ENCODE measurements at regions not wholly inside any gene's neighbourhood (a gene's known extent, or its start where the extent isn't known, plus 50 kb on each side); places are given as distances from the start of the nearest gene placed in this dataset.
"Not testable (repeated sequence)": the region's sequence is repeated elsewhere in the genome, so short reads cannot be mapped to it uniquely, and the experiment has no call there.

DNA sequence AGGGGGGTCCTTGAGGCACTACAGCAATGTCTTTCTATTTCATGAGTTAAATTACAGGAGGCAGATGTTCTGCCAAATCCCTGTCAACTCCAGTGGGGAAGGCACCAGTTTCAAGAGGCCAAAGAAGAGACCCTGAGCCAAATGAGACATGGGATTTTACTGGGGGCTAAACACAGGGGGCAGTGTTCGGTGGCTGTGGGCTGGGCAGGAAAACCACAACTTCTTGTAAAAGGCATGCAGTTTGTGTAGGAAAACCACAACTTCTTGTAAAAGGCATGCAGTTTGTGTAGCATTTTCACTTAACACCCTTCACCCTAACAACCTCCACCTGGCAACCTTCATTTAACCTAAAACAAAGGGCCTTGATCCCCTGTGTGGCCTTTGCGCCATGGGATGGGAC lies 61.0 kb downstream of the POLR2M start:
- no peak for DNase-seq

DNA sequence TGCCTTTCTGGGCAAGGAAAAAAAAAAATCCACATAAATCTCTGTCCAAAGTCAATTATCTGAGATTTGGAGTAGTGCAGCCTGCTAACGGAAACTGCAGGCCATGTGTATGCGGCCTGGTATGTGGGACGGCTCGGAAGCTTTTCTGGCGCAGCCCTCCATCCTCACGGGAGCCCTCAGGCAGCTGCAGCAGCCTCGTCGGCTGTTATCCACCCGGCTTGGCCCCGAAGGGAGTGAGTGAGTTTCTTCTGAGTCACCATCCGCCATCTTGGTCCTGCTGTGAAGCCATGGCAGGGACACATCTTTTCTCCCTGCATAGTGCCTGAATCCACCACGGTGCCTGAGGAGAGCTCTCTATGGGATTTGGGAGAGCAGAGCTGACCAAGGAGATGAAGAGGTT lies 62.8 kb downstream of the POLR2M start:
- DNase-seq, result no peak

DNA sequence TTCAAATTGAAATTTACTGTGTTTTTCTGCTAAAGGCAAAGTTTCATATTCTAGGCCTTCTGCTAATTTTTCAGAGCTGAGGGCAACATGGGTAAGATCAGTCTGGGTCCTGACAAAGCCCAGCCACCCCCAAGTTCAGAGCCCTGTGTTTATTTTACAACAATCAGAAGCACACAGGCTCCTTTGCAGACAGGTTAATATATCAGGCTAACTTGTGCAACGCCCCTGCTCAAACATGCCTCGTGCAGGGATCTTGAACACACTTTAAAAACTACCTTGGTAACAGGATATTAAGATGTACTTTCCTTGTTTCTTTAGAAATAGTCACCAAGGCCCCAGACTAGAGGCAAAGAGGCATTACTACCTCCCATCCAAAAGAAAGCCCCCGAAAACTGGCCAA lies 64.0 kb downstream of the POLR2M start:
- no peak for DNase-seq

DNA sequence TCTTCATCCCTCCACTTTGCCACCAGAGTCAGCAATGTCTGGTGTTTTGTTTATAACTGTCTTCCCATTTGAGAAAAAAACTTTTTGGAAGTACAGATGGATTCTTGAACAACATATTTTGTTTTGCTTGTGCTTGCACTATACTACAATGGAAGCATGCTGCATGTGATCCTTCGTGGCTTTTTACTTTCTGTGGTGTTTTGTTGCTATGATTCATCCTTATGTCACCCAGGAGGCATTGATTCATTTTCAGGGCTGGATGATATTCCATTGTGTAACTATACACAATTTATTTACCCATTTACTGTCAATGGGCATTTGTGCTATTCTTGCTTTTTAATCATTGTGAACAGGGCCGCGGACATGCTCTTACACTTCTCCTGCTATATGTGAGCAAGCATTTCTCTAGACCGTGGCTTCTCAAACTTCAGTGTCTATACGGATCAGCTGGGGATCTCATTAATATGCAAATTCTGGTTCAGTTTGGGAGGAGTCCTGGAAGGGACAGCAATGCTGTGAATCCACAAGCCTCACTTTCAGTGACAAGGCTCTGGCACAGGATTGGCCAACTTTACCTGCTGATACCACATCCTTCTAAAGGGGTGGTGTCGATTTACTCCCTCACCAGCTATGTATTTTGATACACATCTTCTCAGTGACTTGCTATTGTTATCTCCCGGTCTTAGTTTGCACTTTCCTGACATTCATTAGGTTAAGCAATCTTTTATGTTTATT lies 65.9 kb downstream of the POLR2M start:
- no peak for DNase-seq

DNA sequence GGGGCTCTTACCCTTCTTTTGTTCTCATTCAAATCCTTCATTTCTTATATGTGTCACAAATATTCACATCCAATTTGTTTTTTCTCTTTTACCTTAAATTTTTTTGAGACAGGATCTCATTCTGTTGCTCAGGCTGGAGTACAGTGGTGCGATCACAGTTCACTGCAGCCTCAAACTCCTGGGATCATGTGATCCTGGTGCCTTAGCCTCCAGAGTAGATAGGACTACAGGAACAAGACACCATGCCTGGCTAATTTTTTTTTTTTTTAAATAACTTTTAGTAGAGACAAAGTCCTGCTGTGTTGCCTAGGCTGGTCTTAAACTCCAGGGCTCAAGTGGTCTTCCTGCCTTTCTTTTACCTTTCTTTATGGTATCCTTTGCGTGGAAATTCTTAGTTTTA lies 66.5 kb downstream of the POLR2M start:
- no peak for DNase-seq

DNA sequence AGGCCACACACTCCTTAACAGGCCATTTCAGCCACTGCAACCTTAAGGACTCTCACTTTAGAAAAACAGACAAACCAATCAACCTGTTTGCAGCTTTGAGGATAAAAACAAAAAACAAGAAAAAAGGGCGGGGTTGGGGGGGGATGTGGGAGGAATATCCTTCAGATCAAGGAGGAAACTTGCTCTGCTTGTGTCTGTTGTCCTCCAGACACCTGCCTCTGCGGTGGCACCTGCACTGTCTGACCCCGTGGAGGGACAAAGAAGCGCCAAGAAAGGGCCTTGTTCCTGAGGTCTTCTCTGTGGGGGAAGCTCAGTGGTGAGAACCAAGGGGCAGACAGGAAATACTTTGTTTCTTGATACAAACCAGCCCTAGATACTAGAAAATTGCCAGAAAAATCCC lies 70.5 kb downstream of the POLR2M start:
- no peak for DNase-seq

DNA sequence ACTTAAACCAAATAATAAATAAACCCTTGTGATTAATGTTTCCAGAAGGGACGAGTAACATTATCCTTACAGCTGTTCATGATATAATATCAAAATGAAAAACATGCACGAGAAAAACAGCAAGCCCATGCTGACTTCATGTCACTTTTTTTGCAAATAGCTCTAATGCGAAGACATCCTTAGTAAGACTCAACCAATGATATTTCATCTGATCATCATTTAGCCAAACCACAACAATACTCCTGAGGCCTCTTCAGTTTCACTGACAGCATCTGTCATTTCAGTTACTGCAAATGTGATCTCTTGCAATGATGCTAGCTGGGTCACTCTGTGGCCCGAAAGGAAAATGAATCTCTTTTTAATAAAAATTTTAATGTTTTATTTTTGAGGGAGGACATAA lies 74.0 kb downstream of the POLR2M start:
- no peak for DNase-seq

DNA sequence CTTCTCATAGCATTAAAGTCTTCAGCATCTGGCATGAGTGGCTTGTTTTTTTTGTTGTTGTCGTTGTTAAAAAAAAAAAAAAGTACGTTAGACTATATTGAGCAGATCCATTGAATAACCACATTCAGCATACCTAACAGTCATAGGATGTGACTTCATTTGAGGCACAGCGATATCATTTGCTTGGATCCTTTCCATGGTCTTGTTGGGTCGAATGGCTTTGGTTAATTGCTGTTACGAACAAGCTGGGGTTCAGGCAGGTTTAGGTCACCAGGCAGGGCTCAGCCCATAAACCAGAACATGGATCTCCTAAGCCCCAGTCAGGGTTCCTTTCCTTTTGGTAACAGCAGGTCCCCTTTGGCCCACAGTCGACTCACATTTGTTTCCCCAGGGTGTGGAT lies 76.2 kb downstream of the POLR2M start:
- DNase-seq, result no peak

DNA sequence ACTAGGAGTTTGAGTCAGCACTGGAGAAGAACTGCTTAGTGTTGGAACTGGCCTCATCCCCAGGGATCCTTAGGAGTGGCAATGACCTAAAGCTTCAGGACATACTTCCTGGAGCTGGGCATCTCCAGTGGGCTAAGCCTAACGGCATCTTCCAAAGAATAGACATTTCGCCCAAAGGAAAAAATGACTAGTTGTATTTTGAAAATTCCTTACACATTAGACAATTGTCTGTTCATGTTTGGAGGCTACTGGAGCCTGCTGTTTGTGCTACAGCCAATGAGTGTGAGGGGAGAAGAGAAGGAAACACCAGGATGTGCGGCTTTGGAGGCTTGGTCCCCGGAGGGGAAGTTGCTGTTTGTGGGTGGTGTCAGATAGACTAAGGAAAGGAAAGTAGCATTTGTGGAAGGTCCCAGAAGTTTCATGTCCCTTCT lies 77.6 kb downstream of the POLR2M start:
- no peak for DNase-seq

DNA sequence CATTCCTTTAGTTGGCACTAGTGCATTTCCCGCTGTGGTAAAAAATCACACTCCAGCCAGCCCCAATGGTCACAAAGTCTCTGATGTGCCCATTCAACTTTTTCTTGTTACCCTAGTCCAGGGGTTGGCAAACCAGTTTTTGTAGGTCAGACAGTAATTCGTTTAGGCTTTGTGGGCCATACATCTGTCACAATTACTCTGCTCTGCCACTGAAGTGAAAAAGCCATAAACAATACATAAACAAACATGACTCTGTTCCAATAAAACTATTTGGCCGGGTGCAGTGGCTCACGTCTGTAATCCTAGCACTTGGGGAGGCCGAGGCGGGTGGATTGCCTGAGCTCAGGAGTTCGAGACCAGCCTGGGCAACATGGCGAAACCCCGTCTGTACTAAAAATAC lies 78.5 kb downstream of the POLR2M start:
- no peak for DNase-seq

DNA sequence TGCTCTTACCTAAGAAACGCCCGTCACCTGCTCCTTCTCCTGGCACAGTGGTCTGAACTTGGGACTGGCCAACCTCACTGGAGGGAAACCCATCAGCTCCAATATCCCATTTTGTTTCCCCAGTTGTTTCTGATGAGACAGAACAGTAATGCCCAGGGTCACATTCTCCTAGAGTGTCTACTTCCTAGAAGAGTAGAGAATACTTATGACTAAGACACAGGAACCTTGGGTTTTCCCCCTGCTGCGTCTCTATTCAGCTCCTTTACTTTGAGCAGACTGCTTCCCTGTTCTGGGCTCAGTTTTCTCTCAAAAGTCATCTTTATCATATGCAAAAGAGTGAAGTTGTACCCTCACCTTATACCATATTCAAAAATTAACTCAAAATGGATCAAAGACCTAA lies 79.4 kb downstream of the POLR2M start:
- no peak for DNase-seq

DNA sequence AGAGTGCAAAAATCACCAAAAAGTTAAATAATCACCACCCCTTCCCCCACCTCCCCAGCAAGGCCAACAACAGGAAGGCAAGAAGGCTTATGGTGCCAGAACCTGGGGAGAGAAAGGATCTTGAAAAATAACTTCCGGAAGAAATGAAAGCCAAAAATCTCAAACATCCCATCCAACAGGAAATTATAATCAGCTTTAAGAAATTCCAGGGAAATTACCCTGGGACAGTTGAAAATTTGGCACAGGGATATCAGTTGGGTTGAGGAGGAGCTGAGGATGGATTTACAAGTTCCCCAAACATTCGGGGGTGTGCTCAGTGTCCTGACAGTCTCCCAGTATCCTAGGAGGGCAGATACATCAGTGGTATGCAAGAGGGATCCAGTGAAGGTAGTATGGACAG lies 82.7 kb downstream of the POLR2M start:
- no peak for DNase-seq

DNA sequence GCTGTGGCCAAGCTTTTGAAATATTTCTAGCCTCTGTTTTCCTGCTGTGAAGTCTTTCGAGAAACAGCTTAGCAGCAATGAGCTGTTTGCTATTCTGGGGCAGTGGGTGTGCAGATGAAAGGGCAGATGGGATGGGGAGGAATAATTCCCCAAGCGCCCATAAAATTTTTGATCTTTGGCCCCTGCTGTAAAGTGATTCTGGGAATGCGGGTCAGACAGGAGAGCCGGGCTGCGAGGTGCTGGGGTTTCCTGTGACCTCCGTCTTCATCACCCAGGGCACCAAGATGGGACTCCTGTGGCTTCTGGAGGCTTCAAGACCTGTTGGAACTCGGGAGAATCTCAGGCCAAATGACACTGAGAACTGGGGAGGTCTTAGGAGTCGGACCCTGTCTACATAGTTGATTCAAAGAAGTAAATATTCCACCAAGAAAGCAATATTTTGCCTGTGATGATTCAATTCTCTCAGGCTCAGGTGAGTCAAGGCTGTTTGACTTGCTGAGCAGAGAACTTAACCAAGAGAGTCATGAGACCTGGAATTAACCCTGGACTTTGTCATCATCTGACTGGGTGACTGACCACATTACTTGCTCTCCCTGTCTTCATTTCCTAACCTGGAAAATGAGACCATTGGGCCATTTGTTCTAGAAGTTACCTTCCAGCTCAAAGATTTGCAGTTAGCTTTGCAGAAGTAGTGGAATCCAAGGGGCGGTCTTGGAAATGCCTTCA lies 86.4 kb downstream of the POLR2M start:
- no peak for DNase-seq

DNA sequence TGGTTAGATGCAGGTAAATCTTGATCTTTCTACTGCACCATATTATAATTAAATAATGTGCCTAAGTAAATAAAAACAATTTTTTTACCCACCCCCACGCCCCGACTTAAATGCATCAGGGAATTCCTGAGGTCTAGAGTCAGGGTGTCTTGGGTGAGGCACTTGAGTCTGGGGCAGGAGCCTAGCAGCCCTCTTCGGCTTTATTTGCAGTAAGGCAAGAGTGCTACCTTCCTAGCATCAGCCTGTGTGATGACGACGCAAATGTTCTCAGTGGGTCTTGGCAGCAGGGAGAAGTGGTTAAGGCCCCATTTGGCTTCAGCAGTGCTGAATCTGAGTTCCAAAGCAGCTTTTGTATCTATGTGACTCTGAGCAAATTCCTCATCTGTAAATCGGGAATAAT lies 88.7 kb downstream of the POLR2M start:
- no peak for DNase-seq

DNA sequence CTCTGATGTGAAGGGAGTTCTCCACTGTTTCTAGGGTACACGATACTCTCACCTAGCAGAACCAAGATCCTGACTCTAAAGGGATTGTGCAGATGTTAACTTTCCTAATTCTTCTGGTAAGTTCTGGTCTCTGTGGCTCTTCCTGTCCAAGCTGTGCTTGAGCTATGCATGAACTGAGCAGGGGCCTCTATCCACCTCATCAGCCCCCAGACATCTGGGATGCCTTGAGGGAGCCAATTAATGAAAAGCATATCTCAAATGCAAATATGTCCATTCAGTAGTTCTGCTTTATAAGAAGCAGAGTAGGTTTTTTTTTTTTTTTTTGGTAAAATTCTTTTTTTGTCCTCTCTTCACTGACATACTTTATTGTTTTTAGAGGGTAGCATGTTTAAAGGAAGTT lies 89.6 kb downstream of the POLR2M start:
- DNase-seq, result no peak

DNA sequence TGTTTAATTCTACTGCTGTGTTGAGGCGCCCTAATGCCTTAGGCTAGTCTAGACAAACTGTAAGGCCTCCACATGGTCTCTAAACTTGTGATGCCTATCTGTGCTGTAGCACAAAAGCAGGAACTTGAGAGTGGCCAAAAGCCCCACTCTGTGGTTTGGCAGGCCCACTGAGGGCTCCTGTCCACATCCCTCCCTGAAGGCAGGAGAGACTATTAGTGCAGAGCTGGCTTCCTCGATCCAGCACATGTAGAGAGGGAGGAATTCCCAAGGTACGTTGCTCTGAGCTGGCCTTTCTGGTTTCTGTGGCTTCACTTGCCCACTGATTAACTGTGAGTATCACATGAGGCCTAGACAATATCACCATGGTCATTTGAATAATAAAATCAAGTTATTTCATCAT lies 90.6 kb downstream of the POLR2M start:
- no peak for DNase-seq

DNA sequence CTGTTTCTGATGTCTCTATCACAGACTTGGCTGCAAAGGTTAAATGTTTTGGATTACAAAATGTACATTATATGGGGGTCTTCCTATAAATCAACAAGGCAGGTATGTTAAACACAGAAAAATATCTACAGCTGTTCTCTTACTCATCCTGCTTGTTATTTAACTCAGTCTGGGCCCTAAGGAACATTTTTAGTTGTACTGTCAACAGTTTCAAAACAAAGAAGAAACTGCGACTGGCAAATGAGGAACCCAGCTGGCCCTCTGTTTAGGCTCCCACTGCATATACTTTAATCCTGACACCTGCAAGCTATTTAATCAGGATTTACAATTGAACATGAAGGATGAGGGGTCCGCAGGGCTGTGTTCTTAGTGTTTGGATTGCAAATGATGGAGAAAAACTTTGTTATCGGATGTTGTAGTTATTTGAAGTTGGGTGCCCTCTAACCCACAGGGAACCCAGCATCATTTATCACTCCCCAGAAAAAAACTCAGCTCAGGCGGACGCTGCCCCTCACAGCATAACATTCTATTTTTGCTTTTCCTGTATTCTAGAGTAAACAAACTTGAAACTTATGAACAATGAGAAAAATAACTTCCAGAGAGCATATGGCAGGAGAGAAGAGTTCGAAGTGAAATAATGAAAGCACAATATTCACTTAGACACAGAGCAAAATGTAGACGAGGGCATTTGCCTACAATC lies 91.2 kb downstream of the POLR2M start:
- no peak for DNase-seq

DNA sequence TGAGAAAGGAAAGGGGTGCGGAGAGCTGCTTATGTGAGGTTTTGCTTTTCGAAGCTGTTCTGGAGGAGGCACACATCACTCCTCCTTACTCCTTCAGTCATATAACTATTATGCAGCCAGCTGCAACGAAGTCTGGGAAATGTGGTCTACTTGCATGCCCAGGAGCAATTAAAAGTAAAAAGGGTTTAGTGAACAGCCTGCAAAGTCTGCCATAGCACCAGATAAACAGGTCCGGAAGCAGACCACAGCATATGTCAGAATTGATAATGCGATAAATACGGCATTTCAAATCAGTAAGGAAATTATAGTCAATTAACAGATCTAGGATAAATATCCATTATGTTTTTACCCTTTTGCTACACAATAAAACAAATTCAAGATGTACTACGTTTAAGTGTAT lies 99.5 kb downstream of the POLR2M start:
- DNase-seq, result no peak

DNA sequence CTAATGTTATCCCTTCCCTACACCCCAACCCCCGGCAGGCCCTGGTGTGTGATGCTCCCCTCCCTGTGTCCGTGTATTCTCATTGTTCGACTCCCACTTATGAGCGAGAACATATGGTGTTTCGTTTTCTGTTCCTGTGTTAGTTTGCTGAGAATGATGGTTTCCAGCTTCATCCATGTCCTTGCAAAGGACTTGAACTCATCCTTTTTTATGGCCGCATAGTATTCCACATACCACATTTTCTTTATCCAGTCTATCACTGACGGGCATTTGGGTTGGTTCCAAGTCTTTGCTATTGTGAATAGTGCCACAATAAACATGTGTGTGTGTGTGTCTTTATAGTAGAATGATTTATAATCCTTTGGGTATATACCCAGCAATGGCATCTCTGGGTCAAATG lies 102.8 kb downstream of the POLR2M start:
- not testable (repeated sequence) for DNase-seq

DNA sequence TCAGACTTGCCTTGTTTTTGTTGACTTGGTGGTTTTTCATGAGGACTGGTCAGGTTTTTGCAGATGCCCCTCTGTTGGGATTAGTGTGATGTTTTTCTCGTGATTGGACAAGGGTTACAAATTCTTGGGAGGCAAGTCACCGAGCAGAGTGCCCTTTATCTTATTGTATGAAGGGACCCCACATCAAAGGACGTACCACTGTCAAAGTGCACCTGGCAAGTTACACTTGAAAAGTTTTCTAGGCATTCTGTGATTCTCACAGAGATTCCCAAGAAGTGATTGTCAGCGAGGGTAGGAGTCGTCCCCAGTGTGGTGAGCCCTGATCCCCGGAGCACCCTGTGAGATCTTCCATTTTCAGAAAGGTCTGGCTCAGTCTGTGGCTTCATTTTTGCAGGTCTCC lies 110.1 kb downstream of the POLR2M start:
- DNase-seq, result no peak

DNA sequence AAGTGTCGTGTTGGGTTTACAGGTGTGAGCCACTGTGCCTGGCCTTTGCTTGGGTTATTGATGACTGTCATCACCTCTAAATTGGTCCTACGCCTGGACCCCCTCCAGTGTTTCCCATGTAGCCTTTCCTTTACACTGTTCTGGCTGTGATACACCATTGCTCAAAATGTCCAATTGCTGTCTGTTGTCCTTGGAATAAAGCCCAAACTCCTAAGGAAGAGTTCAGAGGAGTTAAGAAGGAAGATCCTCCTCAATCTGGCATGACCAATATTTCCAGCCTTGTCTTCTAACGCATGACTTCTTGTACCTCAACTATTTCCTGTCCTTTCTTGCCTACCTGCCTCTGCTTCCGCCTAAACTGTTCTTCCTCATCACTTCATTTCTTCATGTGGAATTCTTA lies 113.1 kb downstream of the POLR2M start:
- no peak for DNase-seq

DNA sequence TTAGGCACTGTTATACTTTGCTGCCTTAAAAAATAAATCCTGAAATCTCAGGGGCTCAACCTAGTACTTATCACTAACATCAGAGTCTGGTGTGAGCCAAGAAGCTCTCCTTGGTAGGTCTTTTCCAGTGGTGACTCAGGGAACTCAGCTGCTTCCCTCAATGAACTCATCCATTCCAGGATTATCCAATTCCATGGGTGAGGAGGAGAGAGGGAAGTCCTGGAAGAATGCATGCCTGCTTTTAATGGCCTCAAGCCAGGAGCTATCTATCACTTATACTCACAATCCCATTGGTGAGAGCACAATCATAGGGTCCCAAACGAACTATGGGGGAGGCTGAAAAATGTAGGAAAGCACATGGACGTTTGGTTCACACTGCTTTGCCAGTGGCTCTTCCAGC lies 113.6 kb downstream of the POLR2M start:
- DNase-seq, result no peak

DNA sequence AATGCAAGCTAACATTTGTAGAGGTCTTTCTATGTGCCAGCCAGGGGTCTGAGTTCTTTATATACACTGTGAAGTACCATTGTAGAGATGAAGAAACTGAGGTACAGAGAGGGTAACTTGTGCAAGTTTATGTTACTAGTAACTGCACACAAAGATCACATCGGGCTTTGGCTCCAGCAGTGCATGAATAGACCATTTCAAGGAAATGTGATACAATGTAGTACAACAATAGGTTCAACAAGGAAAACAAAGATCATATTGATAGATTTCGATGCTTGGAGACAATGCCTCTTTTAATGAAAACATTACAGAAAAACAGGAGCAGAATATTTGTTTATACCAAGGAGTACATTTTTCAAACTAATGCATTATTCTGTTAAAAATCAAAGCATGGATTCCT lies 115.3 kb downstream of the POLR2M start:
- no peak for DNase-seq

DNA sequence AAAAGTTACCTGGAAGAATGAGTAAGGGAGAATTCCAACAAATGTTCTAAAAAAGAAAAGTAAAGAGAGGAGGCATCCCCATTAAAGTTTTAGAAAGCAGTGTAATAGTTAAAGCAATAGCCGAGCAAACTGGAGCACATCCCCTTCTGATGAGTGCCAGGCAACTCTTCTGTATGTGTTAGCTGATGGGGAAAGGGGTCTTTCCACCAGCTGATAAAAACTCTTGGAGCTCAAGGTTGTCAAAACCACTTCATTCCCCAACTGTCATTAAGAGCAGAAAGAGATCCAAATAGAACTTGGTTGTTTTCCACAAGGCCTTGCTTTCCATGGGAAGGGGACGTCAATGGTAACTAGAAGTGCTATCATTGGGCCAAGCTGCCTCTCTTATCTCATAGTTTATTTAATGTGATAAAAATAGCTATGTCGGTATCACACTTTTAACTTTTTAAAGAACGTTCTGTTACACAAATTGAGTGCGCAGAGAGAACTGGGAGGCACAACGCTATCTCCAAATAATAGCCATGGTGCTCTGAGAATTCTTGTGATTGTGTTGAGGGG lies 116.9 kb downstream of the POLR2M start:
- no peak for DNase-seq
